Fibroblast of peridontal ligament (primary cell): ENCODE measurements at regions not wholly inside any gene's neighbourhood (a gene's known extent, or its start where the extent isn't known, plus 50 kb on each side); places are given as distances from the start of the nearest gene placed in this dataset.

Experiments used
- DNase-seq: peaks from one replicate; pipeline ENCODE4 v3.0.0-alpha.2; 2010; ENCODE audit errors: extremely low read depth

DNA sequence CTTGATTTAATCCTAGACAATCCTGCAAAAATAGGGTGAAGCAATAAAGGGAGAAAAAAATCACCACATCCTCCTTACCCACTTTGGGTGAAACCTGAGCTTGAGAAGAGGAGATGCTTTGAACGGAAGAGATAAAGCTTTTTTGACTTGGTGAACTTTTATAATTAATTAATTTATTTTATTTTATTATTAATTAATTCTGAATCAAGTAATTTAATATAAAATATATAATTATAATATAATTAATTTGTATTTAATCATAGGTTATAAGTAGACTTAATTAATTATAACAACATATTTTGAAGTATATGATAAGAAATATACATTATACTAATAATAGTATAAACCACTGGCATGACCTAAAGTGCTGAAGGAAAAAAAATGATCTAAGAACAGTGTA is 2164.8 kb downstream of the LRRC4C start:
- DNase-seq = no peak

DNA sequence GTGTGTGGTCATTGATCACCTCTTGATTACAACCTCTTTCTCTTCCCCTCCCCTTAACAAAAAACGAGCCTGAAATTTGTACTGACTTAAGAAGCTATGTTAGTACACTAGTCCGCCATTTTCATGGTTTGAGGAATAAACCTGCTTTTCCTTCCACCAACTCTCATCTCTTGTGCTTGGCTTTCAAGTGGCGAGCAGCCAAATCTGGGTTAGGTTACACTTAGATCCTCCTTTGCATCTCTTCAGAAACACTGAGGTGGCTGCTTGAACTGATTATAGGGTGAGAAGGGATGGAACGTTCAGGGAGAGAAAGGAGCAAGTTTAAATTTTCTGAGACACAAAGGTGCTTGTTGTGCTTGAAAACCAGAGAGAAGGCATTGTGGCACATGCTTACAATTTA is 2171.4 kb downstream of the LRRC4C start:
- DNase-seq = no peak

DNA sequence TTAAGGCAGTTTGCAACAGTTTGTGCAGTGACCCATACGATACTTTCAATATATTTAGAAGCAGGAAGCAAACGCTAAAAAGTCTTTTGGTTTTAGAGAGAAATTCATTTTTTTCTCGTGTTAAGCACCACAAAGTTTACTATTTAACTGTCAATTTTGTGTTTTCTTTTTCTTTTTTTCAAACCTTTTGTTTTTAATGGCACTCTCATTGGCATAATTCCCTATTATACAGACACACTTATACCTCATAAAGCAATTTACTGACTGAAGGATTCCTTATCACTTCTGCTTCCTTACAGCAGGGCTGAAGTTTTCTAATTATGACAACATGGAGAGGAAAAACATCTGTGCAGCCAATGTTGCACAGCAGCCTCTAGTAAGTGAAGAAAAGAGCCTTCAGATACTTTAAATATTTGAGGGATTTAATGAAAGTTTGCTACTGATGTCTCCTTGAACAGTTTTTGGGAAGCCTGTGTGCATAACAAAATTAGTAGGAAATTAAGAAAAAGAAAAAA is 2191.2 kb downstream of the LRRC4C start:
- DNase-seq = no peak

DNA sequence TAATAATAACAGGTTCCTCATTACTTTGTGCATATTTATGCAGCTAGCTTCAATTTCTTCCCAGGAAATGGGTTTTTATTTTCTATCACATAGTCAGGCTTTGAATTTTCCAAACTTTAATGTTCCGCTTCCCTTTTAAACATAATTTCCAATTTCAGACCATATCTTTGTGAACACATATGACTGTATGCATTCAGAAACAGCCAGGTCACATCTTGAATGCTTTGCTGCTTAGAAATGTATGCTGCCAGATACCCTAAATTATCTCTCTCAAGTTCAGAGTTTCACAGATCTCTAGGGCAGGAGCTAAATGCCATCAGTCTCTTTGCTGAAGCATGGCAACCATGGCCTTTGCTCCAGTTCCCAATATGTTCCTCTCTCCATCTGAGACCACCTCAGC is 2203.8 kb downstream of the LRRC4C start:
- no peak for DNase-seq

DNA sequence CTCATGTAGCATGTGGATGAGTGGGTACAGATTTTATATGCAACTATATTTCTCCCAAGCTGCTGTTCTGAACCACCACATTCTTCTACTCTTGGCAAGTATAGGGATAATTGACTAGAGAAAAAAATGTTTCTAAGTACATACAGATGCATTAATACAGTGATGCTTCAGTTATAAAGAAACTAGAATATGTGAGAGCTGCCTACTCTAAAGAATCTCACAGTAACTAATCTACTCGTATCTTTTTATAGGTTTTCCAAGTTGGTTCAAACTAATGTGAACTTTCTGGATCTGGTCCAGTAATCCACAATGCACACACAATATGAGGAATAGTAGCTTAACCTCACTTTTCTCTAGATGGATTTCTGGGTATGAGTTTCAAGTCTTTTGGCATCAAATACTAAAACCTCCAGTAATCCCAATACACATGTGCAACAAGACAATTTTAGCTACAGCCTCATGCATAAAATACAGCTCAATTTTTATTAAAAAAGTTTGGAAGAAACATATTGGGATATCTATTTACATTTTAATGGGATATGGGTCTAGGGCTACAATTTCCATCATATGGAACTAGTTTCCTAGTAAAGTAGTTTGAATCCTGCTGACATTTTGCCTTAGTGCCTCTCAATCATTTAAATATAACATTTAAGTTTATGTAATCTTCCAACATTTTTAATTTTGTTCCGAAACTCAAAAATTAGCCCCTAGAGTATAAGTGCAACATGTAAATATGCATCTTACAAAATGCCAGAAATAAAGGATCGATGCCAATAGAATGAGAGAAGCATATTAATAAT is 2209.7 kb downstream of the LRRC4C start:
- no peak for DNase-seq

DNA sequence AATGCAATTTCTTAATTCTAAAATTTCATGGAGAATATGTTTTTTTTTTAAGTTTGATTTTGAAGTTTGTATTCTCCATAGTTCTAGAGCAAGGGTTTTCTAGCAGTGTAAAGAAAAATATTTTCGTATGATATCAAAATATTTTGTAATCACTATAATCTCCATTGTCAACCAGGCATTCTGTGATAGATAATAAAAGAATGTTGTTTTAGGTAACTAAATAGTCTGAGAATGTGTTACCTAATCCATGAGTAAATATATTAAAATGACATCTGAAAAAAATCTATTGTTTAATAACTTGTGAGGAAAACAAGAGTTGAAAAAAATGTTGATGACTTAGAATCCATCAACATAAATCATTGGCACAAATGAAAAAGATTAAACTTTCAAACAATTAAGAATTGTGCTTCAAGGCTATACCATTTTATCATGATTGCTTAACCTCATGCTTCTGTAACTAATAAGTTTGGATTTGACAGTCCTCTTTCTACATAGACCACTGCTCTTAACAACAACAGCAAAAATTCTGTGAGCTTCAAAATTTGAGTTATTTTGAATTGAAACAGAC is 2211.8 kb downstream of the LRRC4C start:
- DNase-seq = no peak

DNA sequence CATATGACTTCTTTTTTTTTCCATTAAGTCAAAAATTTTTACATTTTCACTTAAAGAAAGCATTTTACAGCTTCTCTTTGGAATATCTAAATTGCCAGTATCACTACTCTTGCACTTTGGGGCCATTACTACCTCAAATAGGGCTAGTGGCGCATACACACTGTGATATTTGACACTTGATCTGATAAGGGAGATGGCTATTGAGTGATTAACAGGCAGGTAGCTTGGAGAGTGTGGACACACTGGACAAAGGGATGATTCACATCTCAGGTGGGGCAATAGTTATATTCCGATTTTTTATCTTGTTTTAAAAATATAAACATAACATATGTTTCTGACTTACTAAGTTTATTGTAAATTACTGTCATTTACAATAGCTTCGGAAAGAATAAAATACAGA is 2219.9 kb downstream of the LRRC4C start:
- no peak for DNase-seq

DNA sequence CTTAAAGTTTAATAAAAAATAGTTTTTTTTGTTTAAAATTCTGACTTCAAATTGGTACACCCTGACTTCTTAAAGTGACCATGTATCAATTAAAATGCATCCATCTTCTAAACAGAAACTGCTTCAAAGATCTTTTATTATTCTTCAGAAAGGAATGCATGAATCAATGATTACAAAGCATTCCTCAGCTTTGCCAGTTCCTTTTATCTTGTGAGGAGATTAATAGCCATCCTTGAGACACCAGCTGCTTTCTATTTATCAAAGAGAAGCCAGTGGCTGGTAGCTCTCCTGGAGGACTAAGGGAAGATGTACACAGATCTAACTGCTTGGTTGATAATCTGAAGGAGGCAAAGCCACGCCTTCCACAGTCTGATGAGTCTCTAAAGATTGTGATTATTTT is 2222.5 kb downstream of the LRRC4C start:
- DNase-seq = no peak

DNA sequence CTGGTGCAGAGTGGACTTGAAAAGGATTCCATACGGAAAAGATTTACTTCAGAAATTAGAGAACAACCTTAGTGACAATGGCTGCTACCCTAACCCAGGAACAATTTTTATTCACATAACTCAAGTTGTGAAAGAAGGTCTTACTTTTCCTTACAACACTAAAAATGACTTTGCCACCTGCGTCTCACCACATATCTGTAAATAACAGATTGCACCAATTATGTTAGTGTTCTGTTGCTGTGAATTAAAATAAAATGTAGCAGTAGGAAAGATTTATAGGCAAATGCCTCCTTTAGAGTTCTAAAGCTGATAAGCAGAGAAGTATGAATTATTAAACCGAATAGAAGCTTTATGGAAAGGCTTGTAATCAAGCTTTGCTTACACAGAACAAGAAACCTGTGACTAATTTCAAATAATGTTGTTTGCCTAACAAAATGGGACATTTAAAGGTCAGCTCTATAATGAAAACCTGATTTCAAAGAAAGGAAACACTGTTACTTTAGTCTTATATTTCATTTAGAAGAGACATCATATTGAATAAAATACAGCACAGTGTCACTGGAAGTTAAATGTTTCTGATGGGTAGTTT is 2237.8 kb downstream of the LRRC4C start:
- no peak for DNase-seq

DNA sequence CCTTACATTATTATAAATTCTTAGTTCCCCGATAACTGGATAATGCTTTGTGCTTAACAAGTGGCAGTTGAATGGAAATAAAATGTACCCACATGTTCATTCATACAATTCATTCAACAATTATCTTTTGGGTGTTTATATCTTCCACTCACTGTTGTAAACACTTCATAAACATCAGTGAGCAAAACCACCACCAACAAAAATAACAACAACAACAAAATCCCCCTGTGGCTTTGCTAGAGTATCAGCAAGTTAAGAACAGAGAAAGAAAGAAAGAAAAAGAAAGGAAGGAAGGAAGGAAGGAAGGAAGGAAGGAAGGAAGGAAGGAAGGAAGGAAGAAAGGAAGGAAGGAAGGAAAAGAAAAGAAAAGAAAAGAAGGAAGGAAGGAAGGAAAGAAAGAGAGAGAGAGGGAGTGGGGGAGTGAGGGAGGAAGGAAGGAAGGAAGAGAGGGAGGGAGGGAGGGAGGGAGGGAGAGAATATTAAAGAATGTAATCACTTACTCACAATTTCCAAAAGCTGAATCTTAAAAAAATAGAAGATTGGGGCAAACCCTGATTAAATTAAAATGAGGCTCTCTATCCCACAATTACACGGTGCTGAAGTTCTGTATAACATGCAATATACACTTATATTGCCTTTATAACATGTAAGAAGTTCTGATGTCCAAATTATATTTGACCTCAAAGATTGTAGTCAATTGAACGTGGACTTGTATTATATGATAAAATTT is 2238.8 kb downstream of the LRRC4C start:
- DNase-seq = no peak

DNA sequence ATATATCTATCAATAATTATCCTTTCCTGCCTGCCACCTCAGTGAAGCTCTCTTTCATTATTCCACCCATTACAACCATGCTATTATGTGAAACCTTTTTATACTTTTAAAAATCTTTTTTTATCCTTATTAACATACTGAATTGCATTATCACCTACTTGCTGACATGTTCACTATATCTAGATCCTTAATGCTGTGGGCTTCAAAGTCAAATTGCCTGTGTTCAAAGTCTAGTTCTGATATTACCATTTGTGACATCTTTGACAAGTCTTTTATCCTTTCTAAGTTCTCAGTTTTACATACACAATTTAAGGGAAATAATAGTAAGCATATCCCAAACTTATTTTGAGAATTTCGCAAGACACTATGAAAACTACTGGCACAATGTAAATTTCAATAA is 2239.4 kb downstream of the LRRC4C start:
- DNase-seq = no peak

DNA sequence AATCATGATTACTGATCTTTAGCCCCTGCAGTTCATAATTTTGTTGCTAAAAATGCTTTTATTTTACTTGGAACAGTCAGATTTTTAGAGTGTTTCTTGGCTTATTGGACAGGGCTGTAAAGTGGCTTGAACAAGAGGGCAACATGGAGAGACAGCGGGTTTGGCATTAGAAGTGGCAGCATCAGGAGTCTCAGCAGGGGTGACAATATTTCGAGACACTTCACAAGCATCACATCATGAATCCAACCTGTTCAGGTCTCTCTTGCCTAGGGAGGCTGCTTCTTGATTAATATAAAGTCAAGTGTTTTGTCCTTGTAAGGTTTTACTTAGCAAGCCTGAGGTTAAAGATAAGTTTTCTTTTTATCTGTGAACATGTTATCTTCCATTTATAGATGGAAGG is 2249.5 kb downstream of the LRRC4C start:
- no peak for DNase-seq

DNA sequence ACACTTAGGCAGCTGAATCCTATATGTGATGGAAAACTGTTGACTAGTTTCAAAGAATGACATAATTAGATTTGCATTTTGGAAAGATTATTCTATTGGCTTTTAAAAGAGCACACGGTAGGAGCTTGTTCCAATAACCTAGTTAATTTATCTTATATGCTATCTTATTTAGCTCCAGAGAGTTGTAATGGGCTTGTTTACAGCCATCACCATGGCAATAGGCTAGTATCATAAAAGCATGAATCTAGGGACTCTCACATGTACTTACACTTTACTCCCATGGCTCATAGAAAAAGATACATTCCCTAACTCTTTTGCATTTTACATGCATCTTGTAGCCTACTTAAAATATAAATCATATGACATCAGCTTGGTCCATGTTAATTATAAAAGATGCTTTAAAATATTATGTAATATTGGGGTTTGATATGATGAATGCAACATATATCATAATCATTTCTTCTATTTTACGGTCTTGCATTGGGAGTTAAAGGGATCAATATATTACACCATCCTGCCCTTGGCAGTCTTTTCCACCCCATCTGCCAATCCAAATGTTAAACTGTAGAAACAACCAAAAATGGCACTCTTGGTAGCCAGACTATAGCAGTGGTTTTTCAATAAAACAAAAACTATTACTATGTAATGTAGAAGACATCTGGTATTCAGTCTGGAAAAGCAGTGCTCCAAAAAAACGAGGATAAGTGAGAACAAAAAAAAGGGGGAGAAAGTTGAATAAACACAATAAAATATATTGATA is 2254.0 kb downstream of the LRRC4C start:
- no peak for DNase-seq

DNA sequence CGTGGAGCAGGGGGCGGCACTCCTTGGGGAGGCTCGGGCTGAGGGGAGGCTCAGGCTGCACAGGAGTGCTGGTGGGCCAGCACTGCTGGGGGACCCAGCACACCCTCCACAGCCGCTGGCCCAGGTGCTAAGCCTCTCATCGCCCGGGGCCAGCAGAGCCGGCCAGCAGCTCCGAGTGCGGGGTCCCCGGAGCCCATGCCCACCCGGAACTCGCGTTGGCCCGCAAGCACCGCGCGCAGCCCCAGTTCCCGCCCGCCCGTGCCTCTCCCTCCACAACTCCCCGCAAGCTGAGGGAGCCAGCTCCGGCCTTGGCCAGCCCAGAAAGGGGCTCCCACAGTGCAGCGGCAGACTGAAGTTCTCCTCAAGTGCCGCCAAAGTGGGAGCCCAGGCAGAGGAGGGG is 2266.8 kb downstream of the LRRC4C start:
- DNase-seq = no peak

DNA sequence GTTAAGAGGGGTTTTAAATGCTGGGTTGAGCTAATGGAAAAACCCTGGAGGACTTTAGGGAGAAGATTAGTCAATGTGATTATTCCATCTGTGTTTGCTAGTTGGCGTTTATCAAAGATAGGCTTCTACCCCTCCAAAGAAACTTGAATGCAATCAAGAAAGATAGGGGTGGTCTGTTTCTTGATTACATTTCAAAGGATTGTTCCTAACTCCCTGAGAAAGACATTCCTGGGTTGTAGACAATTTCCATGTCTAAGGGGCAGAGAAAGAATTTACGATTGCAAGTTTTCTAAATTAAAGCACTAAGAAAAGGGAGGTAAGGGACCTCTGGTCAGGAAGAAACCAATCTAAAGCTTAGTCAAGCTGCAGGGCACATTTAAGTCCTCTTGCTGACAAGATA is 2268.7 kb downstream of the LRRC4C start:
- DNase-seq = no peak

DNA sequence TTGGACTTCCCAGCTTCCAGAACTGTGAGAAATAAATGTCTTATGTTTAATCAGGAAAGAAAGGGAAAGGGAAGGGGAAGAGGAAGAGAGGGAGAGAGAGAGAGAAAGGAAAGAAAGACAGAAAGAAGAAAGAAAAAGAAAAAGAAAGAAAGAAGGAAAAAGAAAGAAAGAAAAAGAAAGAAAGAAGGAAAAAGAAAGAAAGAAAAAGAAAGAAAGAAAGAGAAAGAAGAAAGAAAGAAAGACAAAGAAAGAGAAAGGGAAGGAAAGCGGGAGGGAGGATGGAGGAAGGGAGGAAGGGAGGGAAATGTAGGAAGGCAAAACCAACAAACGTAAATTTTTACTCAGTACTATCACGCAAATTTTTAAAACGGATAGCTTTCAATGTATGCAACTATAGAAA is 2281.8 kb downstream of the LRRC4C start:
- DNase-seq = no peak

DNA sequence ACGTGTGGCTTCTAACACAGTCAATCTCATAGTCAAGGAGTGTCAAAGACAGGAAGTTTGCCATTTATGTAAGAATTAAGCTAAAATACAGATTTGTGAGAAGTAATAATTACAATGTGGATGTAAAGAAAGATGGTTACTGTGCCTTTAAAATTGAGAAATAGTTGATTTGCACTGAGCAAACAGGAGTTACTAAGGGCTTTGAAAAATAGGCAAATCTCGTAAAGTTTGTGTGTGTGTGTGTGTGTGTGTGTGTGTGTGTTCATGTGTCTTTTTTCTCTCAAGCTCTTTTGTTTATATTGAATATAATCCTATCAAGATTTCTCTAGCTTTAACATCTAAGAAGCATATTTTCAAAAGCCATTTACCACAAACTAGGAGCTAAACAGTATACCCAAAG is 2284.5 kb downstream of the LRRC4C start:
- no peak for DNase-seq

DNA sequence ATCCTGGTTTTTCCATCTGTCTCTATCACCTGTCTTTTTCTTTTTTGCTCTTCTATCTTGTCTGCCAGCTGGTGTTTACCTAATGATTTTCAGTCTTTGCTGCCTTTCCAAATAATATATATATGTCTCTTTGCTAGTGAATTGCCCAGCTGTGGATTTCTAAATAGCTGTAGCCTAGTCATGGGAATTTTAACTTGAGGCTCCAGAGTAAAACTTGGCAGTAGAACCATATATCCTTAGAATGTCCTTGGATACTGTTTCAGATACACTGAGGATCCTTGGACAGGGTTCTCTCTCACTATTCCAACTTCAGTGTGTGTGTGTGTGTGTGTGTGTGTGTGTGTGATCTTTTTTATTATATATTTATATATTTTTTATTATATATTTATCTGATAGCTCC is 2285.3 kb downstream of the LRRC4C start:
- DNase-seq = no peak

DNA sequence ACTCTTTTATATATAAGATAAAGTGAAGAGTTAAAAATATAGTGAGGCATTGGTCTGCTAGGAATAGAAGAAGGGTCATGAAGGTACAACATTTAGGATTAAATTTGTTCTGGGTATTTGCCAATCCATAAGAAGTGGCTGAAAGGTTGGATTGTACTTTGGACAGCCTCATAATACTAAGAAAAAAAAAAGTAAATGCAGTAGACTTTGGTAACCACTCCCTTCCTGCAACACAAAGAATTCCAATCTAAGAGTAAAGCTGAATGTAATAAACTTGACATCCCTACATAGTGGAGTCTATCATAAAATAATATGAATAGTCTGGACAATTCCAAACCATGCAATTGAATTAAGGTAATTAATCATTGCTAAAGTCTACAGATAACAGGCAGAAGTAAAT is 2294.4 kb downstream of the LRRC4C start:
- no peak for DNase-seq

DNA sequence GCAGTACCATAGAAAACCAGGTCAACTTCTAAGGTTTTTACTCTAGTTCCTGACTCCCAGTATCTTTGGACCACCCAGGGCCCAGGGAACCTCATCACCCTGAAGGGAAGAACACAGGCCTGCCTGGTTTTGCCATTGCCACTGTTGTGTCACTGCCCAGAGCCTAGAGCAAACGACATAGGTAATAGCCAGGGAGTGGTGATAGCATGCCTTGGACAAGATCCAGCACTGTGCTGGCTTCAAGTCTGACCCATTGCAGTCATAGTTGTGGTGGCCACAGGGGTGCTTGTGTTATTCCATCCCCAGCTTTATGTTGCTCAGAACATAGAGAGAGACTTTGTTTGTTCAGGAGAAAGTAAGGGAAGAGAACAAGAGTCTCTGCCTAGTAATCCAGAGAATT is 2310.2 kb downstream of the LRRC4C start:
- no peak for DNase-seq

DNA sequence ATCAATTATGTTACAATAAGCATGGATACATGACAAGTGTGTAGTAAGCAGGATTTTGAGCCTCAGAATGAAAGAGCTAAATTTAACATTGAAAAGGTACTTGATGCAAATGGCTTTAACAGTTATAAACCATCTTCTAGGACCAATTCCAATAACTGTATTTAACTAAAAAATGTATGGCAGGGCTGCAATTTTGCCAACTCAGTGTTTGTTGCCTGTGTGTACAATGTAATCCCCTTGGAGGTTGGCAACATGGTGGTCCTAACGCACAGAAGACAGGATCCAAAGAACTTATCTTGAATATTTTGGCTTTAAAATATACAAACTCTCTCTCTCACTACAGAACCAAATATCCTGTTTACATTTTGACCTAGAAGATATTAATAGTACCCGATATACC is 2314.1 kb downstream of the LRRC4C start:
- DNase-seq = no peak
